ENCODE measurements at regions not wholly inside any gene's neighbourhood (a gene's known extent, or its start where the extent isn't known, plus 50 kb on each side); places are given as distances from the start of the nearest gene placed in this dataset.

DNA sequence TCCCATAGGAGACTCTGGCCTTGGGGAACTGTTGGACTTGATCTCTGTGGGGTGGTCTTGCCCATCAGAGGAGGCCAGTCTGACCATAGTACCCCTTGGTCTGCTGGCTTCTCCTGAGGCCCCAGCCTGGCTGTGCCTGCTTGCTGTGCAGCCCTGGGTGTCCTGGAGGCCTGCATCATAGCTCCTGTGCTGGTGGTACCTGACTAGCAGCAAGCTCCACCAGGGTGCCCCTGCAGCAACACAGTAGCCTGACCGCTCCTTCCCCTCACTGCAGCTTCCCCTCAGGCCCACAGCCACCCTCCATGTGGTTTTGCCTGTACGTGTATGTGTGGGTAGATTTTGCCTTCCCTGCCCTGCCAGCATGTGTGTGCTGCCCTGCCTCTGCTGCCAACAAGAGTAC lies 85.6 kb upstream of the TTC14 start:
- no peaks in the 10 kb centered on the region for H3K9me2 ChIP-seq (ENCODE audit: insufficient read depth, low read length)
- no peak overlapping the region for H2AFZ ChIP-seq (ENCODE audit: low read depth, low read length)
- no peak overlapping the region for H3K27ac ChIP-seq (ENCODE audit: low read length)
- H3F3A ChIP-seq (ENCODE audit: insufficient read depth, low read length, poor library complexity, severe bottlenecking): no peaks in the 10 kb centered on the region
- H3K36me3 ChIP-seq (ENCODE audit: insufficient read depth, low read length): no peaks in the 10 kb centered on the region
- no peaks in the 10 kb centered on the region for H3K27me3 ChIP-seq (ENCODE audit: insufficient read depth, low read depth, low read length)
- no peaks in the 10 kb centered on the region for H3K79me2 ChIP-seq (replicated peaks; ENCODE audit: insufficient read depth, low read length)
- no peaks in the 10 kb centered on the region for H4K20me1 ChIP-seq (ENCODE audit: insufficient read depth)
- H3K4me3 ChIP-seq (ENCODE audit: low read length): no peak overlapping the region
- no peak overlapping the region for H3K4me2 ChIP-seq (ENCODE audit: low read length)
- TF ChIP-seq EP300 (conservative IDR thresholded peaks at IDR 0.05; ENCODE audit: poor library complexity, severe bottlenecking) (no peak), EZH2 (IDR thresholded peaks at IDR 0.05; ENCODE audit: borderline replicate concordance, insufficient read depth, low read length, poor library complexity, severe bottlenecking) (no peak), MXI1 (conservative IDR thresholded peaks at IDR 0.05; ENCODE audit: poor library complexity, severe bottlenecking) (no peak), RAD21 (conservative IDR thresholded peaks at IDR 0.05) (no peak), POLR2AphosphoS5 (IDR thresholded peaks at IDR 0.05) (no peak), SMC3 (conservative IDR thresholded peaks at IDR 0.05; ENCODE audit: poor library complexity) (no peak), TAF1 (IDR thresholded peaks at IDR 0.05; ENCODE audit: low read depth) (no peak)
- TF ChIP-seq, protein P1, sequence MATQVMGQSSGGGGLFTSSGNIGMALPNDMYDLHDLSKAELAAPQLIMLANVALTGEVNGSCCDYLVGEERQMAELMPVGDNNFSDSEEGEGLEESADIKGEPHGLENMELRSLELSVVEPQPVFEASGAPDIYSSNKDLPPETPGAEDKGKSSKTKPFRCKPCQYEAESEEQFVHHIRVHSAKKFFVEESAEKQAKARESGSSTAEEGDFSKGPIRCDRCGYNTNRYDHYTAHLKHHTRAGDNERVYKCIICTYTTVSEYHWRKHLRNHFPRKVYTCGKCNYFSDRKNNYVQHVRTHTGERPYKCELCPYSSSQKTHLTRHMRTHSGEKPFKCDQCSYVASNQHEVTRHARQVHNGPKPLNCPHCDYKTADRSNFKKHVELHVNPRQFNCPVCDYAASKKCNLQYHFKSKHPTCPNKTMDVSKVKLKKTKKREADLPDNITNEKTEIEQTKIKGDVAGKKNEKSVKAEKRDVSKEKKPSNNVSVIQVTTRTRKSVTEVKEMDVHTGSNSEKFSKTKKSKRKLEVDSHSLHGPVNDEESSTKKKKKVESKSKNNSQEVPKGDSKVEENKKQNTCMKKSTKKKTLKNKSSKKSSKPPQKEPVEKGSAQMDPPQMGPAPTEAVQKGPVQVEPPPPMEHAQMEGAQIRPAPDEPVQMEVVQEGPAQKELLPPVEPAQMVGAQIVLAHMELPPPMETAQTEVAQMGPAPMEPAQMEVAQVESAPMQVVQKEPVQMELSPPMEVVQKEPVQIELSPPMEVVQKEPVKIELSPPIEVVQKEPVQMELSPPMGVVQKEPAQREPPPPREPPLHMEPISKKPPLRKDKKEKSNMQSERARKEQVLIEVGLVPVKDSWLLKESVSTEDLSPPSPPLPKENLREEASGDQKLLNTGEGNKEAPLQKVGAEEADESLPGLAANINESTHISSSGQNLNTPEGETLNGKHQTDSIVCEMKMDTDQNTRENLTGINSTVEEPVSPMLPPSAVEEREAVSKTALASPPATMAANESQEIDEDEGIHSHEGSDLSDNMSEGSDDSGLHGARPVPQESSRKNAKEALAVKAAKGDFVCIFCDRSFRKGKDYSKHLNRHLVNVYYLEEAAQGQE (IDR thresholded peaks at IDR 0.05; ENCODE audit: borderline replicate concordance): no peak
- TF ChIP-seq, protein P2, sequence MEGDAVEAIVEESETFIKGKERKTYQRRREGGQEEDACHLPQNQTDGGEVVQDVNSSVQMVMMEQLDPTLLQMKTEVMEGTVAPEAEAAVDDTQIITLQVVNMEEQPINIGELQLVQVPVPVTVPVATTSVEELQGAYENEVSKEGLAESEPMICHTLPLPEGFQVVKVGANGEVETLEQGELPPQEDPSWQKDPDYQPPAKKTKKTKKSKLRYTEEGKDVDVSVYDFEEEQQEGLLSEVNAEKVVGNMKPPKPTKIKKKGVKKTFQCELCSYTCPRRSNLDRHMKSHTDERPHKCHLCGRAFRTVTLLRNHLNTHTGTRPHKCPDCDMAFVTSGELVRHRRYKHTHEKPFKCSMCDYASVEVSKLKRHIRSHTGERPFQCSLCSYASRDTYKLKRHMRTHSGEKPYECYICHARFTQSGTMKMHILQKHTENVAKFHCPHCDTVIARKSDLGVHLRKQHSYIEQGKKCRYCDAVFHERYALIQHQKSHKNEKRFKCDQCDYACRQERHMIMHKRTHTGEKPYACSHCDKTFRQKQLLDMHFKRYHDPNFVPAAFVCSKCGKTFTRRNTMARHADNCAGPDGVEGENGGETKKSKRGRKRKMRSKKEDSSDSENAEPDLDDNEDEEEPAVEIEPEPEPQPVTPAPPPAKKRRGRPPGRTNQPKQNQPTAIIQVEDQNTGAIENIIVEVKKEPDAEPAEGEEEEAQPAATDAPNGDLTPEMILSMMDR (IDR thresholded peaks at IDR 0.05; ENCODE audit: poor library complexity, severe bottlenecking): no peak
- H3K9ac ChIP-seq (ENCODE audit: low read length): no peak overlapping the region
- H3K9me3 ChIP-seq (ENCODE audit: low read length): no peaks in the 10 kb centered on the region

DNA sequence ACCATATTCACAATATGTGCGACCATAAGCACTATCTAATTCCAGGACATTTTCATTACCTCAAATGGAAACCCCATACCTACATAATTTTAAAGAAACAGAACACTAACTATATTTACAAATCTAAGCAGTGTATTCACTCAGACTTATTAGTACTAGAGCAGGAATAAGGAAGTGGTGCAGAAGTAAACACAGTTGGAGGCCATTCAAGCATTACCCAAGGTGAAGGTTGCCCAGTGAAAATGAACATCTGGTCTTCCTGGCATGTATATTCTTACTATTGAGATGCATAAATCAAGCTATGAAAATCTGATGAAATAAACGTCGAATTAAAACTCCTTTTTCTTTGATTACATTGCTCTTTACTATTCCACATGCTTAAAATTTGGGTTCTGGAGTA lies 78.9 kb upstream of the TTC14 start:
- no peak overlapping the region for H3K27ac ChIP-seq (ENCODE audit: low read length)
- no peaks in the 10 kb centered on the region for H3K9me3 ChIP-seq (ENCODE audit: low read length)
- H3K9ac ChIP-seq (ENCODE audit: low read length): no peak overlapping the region
- no peak overlapping the region for H2AFZ ChIP-seq (ENCODE audit: low read depth, low read length)
- no peaks in the 10 kb centered on the region for H3F3A ChIP-seq (ENCODE audit: insufficient read depth, low read length, poor library complexity, severe bottlenecking)
- no peaks in the 10 kb centered on the region for H3K27me3 ChIP-seq (ENCODE audit: insufficient read depth, low read depth, low read length)
- no peaks in the 10 kb centered on the region for H3K79me2 ChIP-seq (replicated peaks; ENCODE audit: insufficient read depth, low read length)
- no peaks in the 10 kb centered on the region for H3K36me3 ChIP-seq (ENCODE audit: insufficient read depth, low read length)
- H4K20me1 ChIP-seq (ENCODE audit: insufficient read depth): no peaks in the 10 kb centered on the region
- no peak overlapping the region for H3K4me3 ChIP-seq (ENCODE audit: low read length)
- TF ChIP-seq SMC3 (conservative IDR thresholded peaks at IDR 0.05; ENCODE audit: poor library complexity) (no peak), POLR2AphosphoS5 (IDR thresholded peaks at IDR 0.05) (no peak), EZH2 (IDR thresholded peaks at IDR 0.05; ENCODE audit: borderline replicate concordance, insufficient read depth, low read length, poor library complexity, severe bottlenecking) (no peak), RAD21 (conservative IDR thresholded peaks at IDR 0.05) (no peak), MXI1 (conservative IDR thresholded peaks at IDR 0.05; ENCODE audit: poor library complexity, severe bottlenecking) (no peak), EP300 (conservative IDR thresholded peaks at IDR 0.05; ENCODE audit: poor library complexity, severe bottlenecking) (no peak), TAF1 (IDR thresholded peaks at IDR 0.05; ENCODE audit: low read depth) (no peak)
- TF ChIP-seq, protein P1 (IDR thresholded peaks at IDR 0.05; ENCODE audit: borderline replicate concordance): no peak
- TF ChIP-seq, protein P2 (IDR thresholded peaks at IDR 0.05; ENCODE audit: poor library complexity, severe bottlenecking): no peak
- H3K4me2 ChIP-seq (ENCODE audit: low read length): no peak overlapping the region
- H3K9me2 ChIP-seq (ENCODE audit: insufficient read depth, low read length): no peaks in the 10 kb centered on the region
